T-helper 1 cell treated with Interleukin-12 subunit alpha and Interleukin-12 subunit beta and Interleukin-4 antibody, amounts not matched to agents 30 ng/mL and 1 ng/mL, for 36 hours (primary cell): ENCODE measurements at regions not wholly inside any gene's neighbourhood (a gene's known extent, or its start where the extent isn't known, plus 50 kb on each side); places are given as distances from the start of the nearest gene placed in this dataset.
"Not testable (repeated sequence)": the region's sequence is repeated elsewhere in the genome, so short reads cannot be mapped to it uniquely, and the experiment has no call there.

Experiments
- intact Hi-C: fragments of 100-400 bp; cut with micrococcal nuclease; formaldehyde crosslinking; loops from one replicate; pipeline ENCODE4 v1.15.1; 2024

- intact Hi-C loops, result no loop called here
Observed at GRCh38 chr13:58979851-58980250, 1183.9 kb downstream of the DIAPH3 start.

GRCh38 chr13:58985845-58986244, 1177.9 kb downstream of the DIAPH3 start:
- intact Hi-C loops, result no loop called here

GRCh38 chr13:58989556-58989955, 1174.2 kb downstream of the DIAPH3 start:
- intact Hi-C loops, result no loop called here

GRCh38 chr13:58991826-58992477, 1171.8 kb downstream of the DIAPH3 start:
- intact Hi-C loops, result no loop called here

GRCh38 chr13:58992478-58993042, 1171.2 kb downstream of the DIAPH3 start:
- intact Hi-C loops, result no loop called here

GRCh38 chr13:58994077-58994476, 1169.7 kb downstream of the DIAPH3 start:
- intact Hi-C loops, result no loop called here

- intact Hi-C loops, result no loop called here
Observed at GRCh38 chr13:58994777-58995176, 1169.0 kb downstream of the DIAPH3 start.

- intact Hi-C loops, result no loop called here
Observed at GRCh38 chr13:58998716-58999115, 1165.0 kb downstream of the DIAPH3 start.

GRCh38 chr13:58999851-59000250, 1163.9 kb downstream of the DIAPH3 start:
- intact Hi-C loops, result no loop called here

GRCh38 chr13:59000770-59001169, 1163.0 kb downstream of the DIAPH3 start:
- intact Hi-C loops, result no loop called here

- intact Hi-C loops, result no loop called here
Observed at GRCh38 chr13:59012731-59013130, 1151.0 kb downstream of the DIAPH3 start.

GRCh38 chr13:59016250-59016649, 1147.5 kb downstream of the DIAPH3 start:
- intact Hi-C loops, result no loop called here

GRCh38 chr13:59024434-59024833, 1139.3 kb downstream of the DIAPH3 start:
- intact Hi-C loops, result no loop called here

- intact Hi-C loops, result no loop called here
Observed at GRCh38 chr13:59034198-59034597, 1129.5 kb downstream of the DIAPH3 start.

- intact Hi-C loops, result no loop called here
Observed at GRCh38 chr13:59038824-59039223, 1124.9 kb downstream of the DIAPH3 start.

- intact Hi-C loops, result no loop called here
Observed at GRCh38 chr13:59043016-59043415, 1120.7 kb downstream of the DIAPH3 start.

GRCh38 chr13:59047546-59047945, 1116.2 kb downstream of the DIAPH3 start:
- intact Hi-C loops, result no loop called here

GRCh38 chr13:59061621-59062020, 1102.1 kb downstream of the DIAPH3 start:
- intact Hi-C loops, result no loop called here

- intact Hi-C loops, result no loop called here
Observed at GRCh38 chr13:59064042-59064441, 1099.7 kb downstream of the DIAPH3 start.

- intact Hi-C loops, result not testable (repeated sequence)
Observed at GRCh38 chr13:59076386-59076785, 1087.3 kb downstream of the DIAPH3 start.

GRCh38 chr13:59086147-59086546, 1077.6 kb downstream of the DIAPH3 start:
- intact Hi-C loops, result no loop called here

- intact Hi-C loops, result no loop called here
Observed at GRCh38 chr13:59088716-59089115, 1075.0 kb downstream of the DIAPH3 start.

GRCh38 chr13:59094181-59094580, 1069.5 kb downstream of the DIAPH3 start:
- intact Hi-C loops, result no loop called here
